CD4-positive, alpha-beta T cell treated with Interleukin-4 for 1 hour (primary cell): ENCODE measurements at regions not wholly inside any gene's neighbourhood (a gene's known extent, or its start where the extent isn't known, plus 50 kb on each side); places are given as distances from the start of the nearest gene placed in this dataset.
"Not testable (repeated sequence)": the region's sequence is repeated elsewhere in the genome, so short reads cannot be mapped to it uniquely, and the experiment has no call there.

Experiments
- DNase-seq, 2 donors: peaks; one replicate each; pipeline ENCODE4 v3.0.0-alpha.2; 2020 to 2022

- DNase-seq: no peak
Measured at GRCh38 chr3:70736009-70736408, 423.6 kb upstream of the MDFIC2 start.

- DNase-seq: no peak
Measured at GRCh38 chr3:70734756-70735155, 422.3 kb upstream of the MDFIC2 start.

- DNase-seq: no peak
Measured at GRCh38 chr3:70731046-70731445, 418.6 kb upstream of the MDFIC2 start.

- DNase-seq: no peak
Measured at GRCh38 chr3:70729845-70730244, 417.4 kb upstream of the MDFIC2 start.

- no peak for DNase-seq
Measured at GRCh38 chr3:70728311-70728710, 415.9 kb upstream of the MDFIC2 start.

GRCh38 chr3:70726961-70727360, 414.5 kb upstream of the MDFIC2 start:
- no peak for DNase-seq

- DNase-seq: no peak
Measured at GRCh38 chr3:70726096-70726938, 413.9 kb upstream of the MDFIC2 start.

- no peak for DNase-seq
Measured at GRCh38 chr3:70722018-70722417, 409.6 kb upstream of the MDFIC2 start.

GRCh38 chr3:70716832-70717231, 404.4 kb upstream of the MDFIC2 start:
- peak in 1 of 2 donors; percentile 2 for DNase-seq

GRCh38 chr3:70712449-70713082, 400.1 kb upstream of the MDFIC2 start:
- DNase-seq: no peak

GRCh38 chr3:70703305-70704102, 391.1 kb upstream of the MDFIC2 start:
- no peak for DNase-seq

GRCh38 chr3:70702132-70702531, 389.7 kb upstream of the MDFIC2 start:
- DNase-seq: no peak

GRCh38 chr3:70684701-70685100, 372.3 kb upstream of the MDFIC2 start:
- no peak for DNase-seq

- DNase-seq: not testable (repeated sequence)
Measured at GRCh38 chr3:70675810-70676209, 363.4 kb upstream of the MDFIC2 start.

- no peak for DNase-seq
Measured at GRCh38 chr3:70658513-70659310, 346.3 kb upstream of the MDFIC2 start.

GRCh38 chr3:70657454-70657853, 345.0 kb upstream of the MDFIC2 start:
- DNase-seq: no peak

- DNase-seq: no peak
Measured at GRCh38 chr3:70647823-70648222, 335.4 kb upstream of the MDFIC2 start.

- no peak for DNase-seq
Measured at GRCh38 chr3:70647094-70647493, 334.7 kb upstream of the MDFIC2 start.

- no peak for DNase-seq
Measured at GRCh38 chr3:70646635-70647034, 334.2 kb upstream of the MDFIC2 start.

GRCh38 chr3:70640481-70640880, 328.0 kb upstream of the MDFIC2 start:
- no peak for DNase-seq

- DNase-seq: no peak
Measured at GRCh38 chr3:70635301-70635700, 322.9 kb upstream of the MDFIC2 start.

- DNase-seq: no peak
Measured at GRCh38 chr3:70631716-70632307, 319.4 kb upstream of the MDFIC2 start.
